Chondrocyte (in vitro differentiated cells): ENCODE measurements at regions not wholly inside any gene's neighbourhood (a gene's known extent, or its start where the extent isn't known, plus 50 kb on each side); places are given as distances from the start of the nearest gene placed in this dataset.

Experiments
- DNase-seq: peaks from one replicate; pipeline ENCODE4 v3.0.0; 2021; ENCODE audit warnings: mixed read lengths, low spot score
- H3K27ac Mint-ChIP-seq: one replicate; pipeline ENCODE4 v1.8.0; 2021; ENCODE audit warnings: mild to moderate bottlenecking, moderate library complexity, mixed read lengths; ENCODE audit not compliant: unreplicated experiment
- H3K27me3 Mint-ChIP-seq: 2 replicates; pipeline ENCODE4 v1.8.0; 2021; ENCODE audit warnings: low read depth, mixed read lengths
- H3K36me3 Mint-ChIP-seq: 2 replicates; pipeline ENCODE4 v1.8.0; 2021; ENCODE audit warnings: low read depth, mixed read lengths
- H3K4me1 Mint-ChIP-seq: 2 replicates; pipeline ENCODE4 v1.8.0; 2021; ENCODE audit warnings: low read depth, mild to moderate bottlenecking, mixed read lengths
- H3K4me3 Mint-ChIP-seq: one replicate; pipeline ENCODE4 v1.8.0; 2021; ENCODE audit warnings: mild to moderate bottlenecking, moderate library complexity, mixed read lengths; ENCODE audit not compliant: unreplicated experiment
- H3K9me3 Mint-ChIP-seq: 2 replicates; pipeline ENCODE4 v1.8.0; 2021; ENCODE audit warnings: low read depth, mixed read lengths
- CTCF ChIP-seq: fragments of 200-600 bp; sonication (generic); IDR thresholded peaks from 2 replicates; pipeline ENCODE4 v1.5.0; 2021; ENCODE audit warnings: antibody characterized with exemption, mild to moderate bottlenecking, moderate library complexity

- peaks cover 4% of the 10 kb centered on the region for H3K9me3 Mint-ChIP-seq
- H3K27ac Mint-ChIP-seq = no peak overlapping the region
- no peaks in the 10 kb centered on the region for H3K36me3 Mint-ChIP-seq
- no peak for TF ChIP-seq CTCF
- no peak for DNase-seq
- H3K4me3 Mint-ChIP-seq = no peak overlapping the region
- no peaks in the 10 kb centered on the region for H3K4me1 Mint-ChIP-seq
- H3K27me3 Mint-ChIP-seq = no peaks in the 10 kb centered on the region
Measured at GRCh38 chr18:77876319-77876865, 626.7 kb downstream of the GALR1 start.

- peaks cover 8% of the 10 kb centered on the region for H3K9me3 Mint-ChIP-seq
- H3K27ac Mint-ChIP-seq = no peak overlapping the region
- H3K4me3 Mint-ChIP-seq = no peak overlapping the region
- no peaks in the 10 kb centered on the region for H3K4me1 Mint-ChIP-seq
- no peak for TF ChIP-seq CTCF
- H3K36me3 Mint-ChIP-seq = no peaks in the 10 kb centered on the region
- DNase-seq = no peak
- H3K27me3 Mint-ChIP-seq = no peaks in the 10 kb centered on the region
Measured at GRCh38 chr18:77879829-77880228, 630.2 kb downstream of the GALR1 start.

GRCh38 chr18:77884454-77884853 lies 634.8 kb downstream of the GALR1 start:
- no peak for TF ChIP-seq CTCF
- H3K9me3 Mint-ChIP-seq = peaks cover 8% of the 10 kb centered on the region

GRCh38 chr18:77894060-77894459 lies 644.4 kb downstream of the GALR1 start:
- no peak overlapping the region for H3K27ac Mint-ChIP-seq
- no peaks in the 10 kb centered on the region for H3K36me3 Mint-ChIP-seq
- DNase-seq = no peak
- TF ChIP-seq CTCF = no peak
- H3K4me1 Mint-ChIP-seq = no peaks in the 10 kb centered on the region
- H3K9me3 Mint-ChIP-seq = no peaks in the 10 kb centered on the region
- H3K27me3 Mint-ChIP-seq = peaks cover 10% of the 10 kb centered on the region
- no peak overlapping the region for H3K4me3 Mint-ChIP-seq

More at GRCh38 chr18:77884454-77884853, 634.8 kb downstream of the GALR1 start:
- Mint-ChIP-seq H3K27ac (no peak overlapping the region), H3K4me3 (no peak overlapping the region), H3K27me3 (no peaks in the 10 kb centered on the region), H3K36me3 (no peaks in the 10 kb centered on the region), H3K4me1 (peaks cover 14% of the 10 kb centered on the region)
- no peak for DNase-seq

- Mint-ChIP-seq H3K27me3 (peaks cover 10% of the 10 kb centered on the region), H3K4me3 (no peak overlapping the region), H3K9me3 (no peaks in the 10 kb centered on the region), H3K4me1 (peaks cover 5% of the 10 kb centered on the region), H3K36me3 (no peaks in the 10 kb centered on the region), H3K27ac (no peak overlapping the region)
- TF ChIP-seq CTCF = no peak
- no peak for DNase-seq
Measured at GRCh38 chr18:77895250-77895649, 645.6 kb downstream of the GALR1 start.
